HCT116 (cell line): ENCODE measurements at regions not wholly inside any gene's neighbourhood (a gene's known extent, or its start where the extent isn't known, plus 50 kb on each side); places are given as distances from the start of the nearest gene placed in this dataset.

Experiments
- ATF3 ChIP-seq: IDR thresholded peaks from 2 replicates; pipeline ENCODE4 v1.6.1; 2012
- CBX3 ChIP-seq: IDR thresholded peaks from 2 replicates; pipeline ENCODE4 v1.6.1; 2012; ENCODE audit warnings: low read depth
- EZH2 ChIP-seq: fragments of 200-600 bp; sonication (generic); IDR thresholded peaks from 2 replicates; pipeline ENCODE4 v1.6.1; 2017; ENCODE audit warnings: antibody characterized with exemption, mixed run types
- FOSL1 ChIP-seq: IDR thresholded peaks from 2 replicates; pipeline ENCODE4 v1.6.1; 2012; ENCODE audit warnings: low read depth
- MAX ChIP-seq: IDR thresholded peaks from 2 replicates; pipeline ENCODE4 v1.6.1; 2012
- POLR2A ChIP-seq: IDR thresholded peaks from 2 replicates; pipeline ENCODE4 v1.7.0; 2011; ENCODE audit warnings: borderline replicate concordance; ENCODE audit not compliant: insufficient read depth, insufficient read length; ENCODE audit errors: extremely low read depth
- POLR2AphosphoS5 ChIP-seq: IDR thresholded peaks from 2 replicates; pipeline ENCODE4 v1.6.1; 2011; ENCODE audit warnings: mild to moderate bottlenecking, low read depth, low read length, moderate library complexity
- YY1 ChIP-seq: IDR thresholded peaks from 2 replicates; pipeline ENCODE4 v1.6.1; 2011; ENCODE audit warnings: low read length, low read depth, moderate library complexity, mild to moderate bottlenecking; ENCODE audit not compliant: insufficient replicate concordance; ENCODE audit errors: extremely low read depth
- TF ChIP-seq, protein P1 (sequence below), 3 experiments: fragments of 200-600 bp in 1 of 3; sonication (generic) in 1 of 3; IDR thresholded peaks in 2 of 3; conservative IDR thresholded peaks in 1 of 3; 2 replicates each; pipeline ENCODE4 v1.5.1; 2012 to 2017; ENCODE audit warnings: low read depth in 2 of 3, low read length in 2 of 3, antibody characterized with exemption in 1 of 3, borderline replicate concordance in 1 of 3, control low read depth in 1 of 3, mild to moderate bottlenecking in 1 of 3, mixed read lengths in 1 of 3, mixed run types in 1 of 3, moderate library complexity in 1 of 3; ENCODE audit not compliant: insufficient read depth in 1 of 3

DNA sequence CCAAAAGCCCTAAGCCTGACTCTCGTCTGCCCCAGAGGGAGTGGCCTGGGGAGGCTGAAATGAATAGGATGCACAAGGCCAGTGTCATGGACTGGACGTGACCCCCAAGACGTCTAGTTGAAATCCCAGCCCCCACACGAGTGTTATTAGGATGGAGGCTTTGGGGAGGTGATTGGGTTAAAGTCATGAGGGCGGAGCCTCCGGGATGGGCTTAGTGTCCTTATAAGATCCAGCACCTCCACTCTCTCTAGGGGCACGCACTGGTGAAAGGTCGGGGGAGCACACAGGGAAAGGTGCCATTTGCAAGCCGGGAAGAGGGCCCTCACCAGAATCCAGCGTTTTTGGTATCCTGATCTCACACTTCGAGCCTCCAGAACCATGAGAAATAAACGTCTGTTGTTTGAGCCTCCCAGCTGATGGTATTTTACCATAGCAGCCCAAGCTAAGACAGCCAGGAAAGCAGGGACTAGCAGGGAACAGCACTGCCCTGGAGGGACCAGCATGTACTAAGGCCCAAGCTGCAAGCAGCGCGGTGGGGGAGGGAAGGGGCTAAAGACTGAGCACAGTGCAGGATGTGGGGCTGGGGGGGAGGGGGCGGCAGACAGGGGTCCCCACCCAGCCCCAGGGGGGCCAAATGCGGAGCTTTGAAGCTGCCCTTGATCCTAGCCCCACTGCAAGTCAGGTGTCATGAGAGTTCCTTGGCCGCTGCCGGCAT lies 78.3 kb upstream of the NCOR2 start:
- TF ChIP-seq CBX3 (no peak), POLR2AphosphoS5 (no peak), POLR2A (no peak), MAX (no peak), FOSL1 (no peak), ATF3 (no peak), EZH2 (no peak), YY1 (no peak)
- TF ChIP-seq, protein P1, sequence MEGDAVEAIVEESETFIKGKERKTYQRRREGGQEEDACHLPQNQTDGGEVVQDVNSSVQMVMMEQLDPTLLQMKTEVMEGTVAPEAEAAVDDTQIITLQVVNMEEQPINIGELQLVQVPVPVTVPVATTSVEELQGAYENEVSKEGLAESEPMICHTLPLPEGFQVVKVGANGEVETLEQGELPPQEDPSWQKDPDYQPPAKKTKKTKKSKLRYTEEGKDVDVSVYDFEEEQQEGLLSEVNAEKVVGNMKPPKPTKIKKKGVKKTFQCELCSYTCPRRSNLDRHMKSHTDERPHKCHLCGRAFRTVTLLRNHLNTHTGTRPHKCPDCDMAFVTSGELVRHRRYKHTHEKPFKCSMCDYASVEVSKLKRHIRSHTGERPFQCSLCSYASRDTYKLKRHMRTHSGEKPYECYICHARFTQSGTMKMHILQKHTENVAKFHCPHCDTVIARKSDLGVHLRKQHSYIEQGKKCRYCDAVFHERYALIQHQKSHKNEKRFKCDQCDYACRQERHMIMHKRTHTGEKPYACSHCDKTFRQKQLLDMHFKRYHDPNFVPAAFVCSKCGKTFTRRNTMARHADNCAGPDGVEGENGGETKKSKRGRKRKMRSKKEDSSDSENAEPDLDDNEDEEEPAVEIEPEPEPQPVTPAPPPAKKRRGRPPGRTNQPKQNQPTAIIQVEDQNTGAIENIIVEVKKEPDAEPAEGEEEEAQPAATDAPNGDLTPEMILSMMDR (IDR thresholded peaks at IDR 0.05 in 2 of 3, conservative IDR thresholded peaks at IDR 0.05 in 1 of 3; ENCODE audit: borderline replicate concordance in 1 of 3, insufficient read depth in 1 of 3, low read depth in 2 of 3, low read length in 2 of 3), result no peak
